ENCODE measurements at regions not wholly inside any gene's neighbourhood (a gene's known extent, or its start where the extent isn't known, plus 50 kb on each side); places are given as distances from the start of the nearest gene placed in this dataset.

- H4K20me1 ChIP-seq (ENCODE audit: insufficient read depth, low read length), result no peaks in the 10 kb centered on the region
- no peaks in the 10 kb centered on the region for H3K79me2 ChIP-seq (ENCODE audit: low read length)
- no peak overlapping the region for H3K27ac ChIP-seq (ENCODE audit: low read length)
- H3K4me3 ChIP-seq (ENCODE audit: low read length), result no peak overlapping the region
- no peak overlapping the region for H3K9ac ChIP-seq (ENCODE audit: low read length)
- H3K9me3 ChIP-seq (ENCODE audit: insufficient read depth, low read length), result no peaks in the 10 kb centered on the region
- no peaks in the 10 kb centered on the region for H3K4me1 ChIP-seq (ENCODE audit: low read length)
- no peak overlapping the region for H2AFZ ChIP-seq (ENCODE audit: low read depth, low read length)
- H3K4me2 ChIP-seq (ENCODE audit: low read length), result no peak overlapping the region
- no peaks in the 10 kb centered on the region for H3K36me3 ChIP-seq (replicated peaks; ENCODE audit: low read depth, low read length)
- TF ChIP-seq EZH2phosphoT487 (IDR thresholded peaks at IDR 0.05; ENCODE audit: low read depth) (no peak), CTCF (IDR thresholded peaks at IDR 0.05; ENCODE audit: low read depth, low read length) (no peak)
- peaks cover 20% of the 10 kb centered on the region for H3K27me3 ChIP-seq (ENCODE audit: low read depth, low read length)
These were observed 196.0 kb downstream of the PAX3 start for GRCh38 chr2:222102575-222103349.

- no peak overlapping the region for H3K4me2 ChIP-seq (ENCODE audit: low read length)
- H3K27ac ChIP-seq (ENCODE audit: low read length), result no peak overlapping the region
- no peak overlapping the region for H3K4me3 ChIP-seq (ENCODE audit: low read length)
- no peak for TF ChIP-seq EZH2phosphoT487 (IDR thresholded peaks at IDR 0.05; ENCODE audit: low read depth)
- no peak for TF ChIP-seq CTCF (IDR thresholded peaks at IDR 0.05; ENCODE audit: low read depth, low read length)
- no peak overlapping the region for H2AFZ ChIP-seq (ENCODE audit: low read depth, low read length)
- no peaks in the 10 kb centered on the region for H4K20me1 ChIP-seq (ENCODE audit: insufficient read depth, low read length)
- H3K9me3 ChIP-seq (ENCODE audit: insufficient read depth, low read length), result no peaks in the 10 kb centered on the region
- H3K27me3 ChIP-seq (ENCODE audit: low read depth, low read length), result peaks cover 21% of the 10 kb centered on the region
- H3K79me2 ChIP-seq (ENCODE audit: low read length), result no peaks in the 10 kb centered on the region
- H3K9ac ChIP-seq (ENCODE audit: low read length), result no peak overlapping the region
- no peaks in the 10 kb centered on the region for H3K4me1 ChIP-seq (ENCODE audit: low read length)
- no peaks in the 10 kb centered on the region for H3K36me3 ChIP-seq (replicated peaks; ENCODE audit: low read depth, low read length)
These were observed 197.8 kb downstream of the PAX3 start for GRCh38 chr2:222100704-222101699.

GRCh38 chr2:222088561-222088960 is 210.2 kb downstream of the PAX3 start:
- no peaks in the 10 kb centered on the region for H3K79me2 ChIP-seq (ENCODE audit: low read length)
- no peaks in the 10 kb centered on the region for H3K9me3 ChIP-seq (ENCODE audit: insufficient read depth, low read length)
- H3K36me3 ChIP-seq (replicated peaks; ENCODE audit: low read depth, low read length), result no peaks in the 10 kb centered on the region
- no peaks in the 10 kb centered on the region for H3K27me3 ChIP-seq (ENCODE audit: low read depth, low read length)
- no peak overlapping the region for H3K4me2 ChIP-seq (ENCODE audit: low read length)
- TF ChIP-seq EZH2phosphoT487 (IDR thresholded peaks at IDR 0.05; ENCODE audit: low read depth) (no peak), CTCF (IDR thresholded peaks at IDR 0.05; ENCODE audit: low read depth, low read length) (no peak)
- no peak overlapping the region for H2AFZ ChIP-seq (ENCODE audit: low read depth, low read length)
- H3K9ac ChIP-seq (ENCODE audit: low read length), result no peak overlapping the region
- H3K27ac ChIP-seq (ENCODE audit: low read length), result no peak overlapping the region
- no peak overlapping the region for H3K4me3 ChIP-seq (ENCODE audit: low read length)
- H4K20me1 ChIP-seq (ENCODE audit: insufficient read depth, low read length), result no peaks in the 10 kb centered on the region
- peaks cover 5% of the 10 kb centered on the region; the same call in 1 of the 2 replicates for H3K4me1 ChIP-seq (ENCODE audit: low read length)

DNA sequence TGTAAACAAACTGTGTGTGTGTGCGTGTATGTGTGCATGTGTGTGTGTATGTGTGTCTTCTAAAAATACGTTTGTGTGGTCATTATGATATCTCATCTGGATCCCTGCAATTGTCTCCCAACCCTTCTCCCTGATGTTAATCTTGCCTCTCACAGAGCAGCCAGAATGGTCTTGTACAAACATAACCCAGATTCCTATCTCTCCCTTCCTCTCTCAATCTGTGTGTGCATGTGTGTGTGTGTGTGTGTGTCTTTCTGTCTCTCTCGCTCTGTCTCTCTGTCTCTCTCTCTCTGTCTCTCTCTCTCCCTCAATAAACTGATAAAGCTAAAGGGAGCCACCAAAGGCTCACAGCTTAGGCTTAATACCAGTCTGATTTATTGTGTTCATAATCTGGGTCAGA is 210.8 kb downstream of the PAX3 start:
- Histone ChIP-seq H3K9me3 (ENCODE audit: insufficient read depth, low read length) (no peaks in the 10 kb centered on the region), H3K27me3 (ENCODE audit: low read depth, low read length) (no peaks in the 10 kb centered on the region), H4K20me1 (ENCODE audit: insufficient read depth, low read length) (no peaks in the 10 kb centered on the region), H2AFZ (ENCODE audit: low read depth, low read length) (no peak overlapping the region), H3K27ac (ENCODE audit: low read length) (no peak overlapping the region), H3K4me3 (ENCODE audit: low read length) (no peak overlapping the region), H3K79me2 (ENCODE audit: low read length) (no peaks in the 10 kb centered on the region), H3K4me2 (ENCODE audit: low read length) (no peak overlapping the region), H3K36me3 (replicated peaks; ENCODE audit: low read depth, low read length) (no peaks in the 10 kb centered on the region), H3K9ac (ENCODE audit: low read length) (no peak overlapping the region), H3K4me1 (ENCODE audit: low read length) (peaks cover 3% of the 10 kb centered on the region; the same call in 1 of the 2 replicates)
- TF ChIP-seq CTCF (IDR thresholded peaks at IDR 0.05; ENCODE audit: low read depth, low read length) (no peak), EZH2phosphoT487 (IDR thresholded peaks at IDR 0.05; ENCODE audit: low read depth) (no peak)
